Suprapubic skin (tissue), 4 donors: ENCODE measurements at regions not wholly inside any gene's neighbourhood (a gene's known extent, or its start where the extent isn't known, plus 50 kb on each side); places are given as distances from the start of the nearest gene placed in this dataset.
A peak's percentile ranks its signal among the peaks of the same experiment; 100 is the strongest.
"Not testable (repeated sequence)": the region's sequence is repeated elsewhere in the genome, so short reads cannot be mapped to it uniquely, and the experiment has no call there.

Experiments
- DNase-seq, 2 donors: peaks; one replicate each; pipeline ENCODE4 v3.0.0-alpha.2; 2019; ENCODE audit warnings: low spot score in 2 of 2
- H3K27ac ChIP-seq: fragments of 200-600 bp; sonication (generic); one replicate; pipeline ENCODE4 v1.5.1; 2019
- H3K27me3 ChIP-seq: fragments of 200-600 bp; sonication (generic); one replicate; pipeline ENCODE4 v1.5.1; 2019
- H3K36me3 ChIP-seq: fragments of 200-600 bp; sonication (generic); one replicate; pipeline ENCODE4 v1.5.1; 2019
- H3K4me1 ChIP-seq: fragments of 200-600 bp; sonication (generic); one replicate; pipeline ENCODE4 v1.5.1; 2019
- H3K4me3 ChIP-seq: fragments of 200-600 bp; sonication (generic); one replicate; pipeline ENCODE4 v1.5.1; 2019; ENCODE audit warnings: mild to moderate bottlenecking
- H3K9me3 ChIP-seq: fragments of 200-600 bp; sonication (generic); one replicate; pipeline ENCODE4 v1.5.1; 2019
- EP300 ChIP-seq: sonication (generic); formaldehyde crosslinking; IDR thresholded peaks from one replicate; pipeline ENCODE4 v1.6.1; 2017; ENCODE audit warnings: antibody characterized with exemption
- POLR2A ChIP-seq, 2 donors: fragments of 450-650 bp; IDR thresholded peaks; one replicate each; pipeline ENCODE4 v1.6.1; 2017; ENCODE audit warnings: antibody characterized with exemption in 2 of 2, mild to moderate bottlenecking in 2 of 2, moderate library complexity in 2 of 2
- POLR2AphosphoS5 ChIP-seq, 3 donors: sonication (generic); formaldehyde crosslinking; IDR thresholded peaks; one replicate each; pipeline ENCODE4 v1.6.1; 2017; ENCODE audit warnings: antibody characterized with exemption in 3 of 3
- WGBS: methylation state at CpG from one replicate; pipeline ENCODE4 v1.1.5; 2018; 5-methylcytosine and 5-hydroxymethylcytosine counted together
- TF ChIP-seq, protein P1 (sequence below), 2 donors: fragments of 200-600 bp in 1 of 2; fragments of 450-650 bp in 1 of 2; sonication (generic) in 1 of 2; IDR thresholded peaks; one replicate each; pipeline ENCODE4 v1.5.1; 2016 to 2019; ENCODE audit warnings: antibody characterized with exemption in 2 of 2, mild to moderate bottlenecking in 1 of 2, moderate library complexity in 1 of 2

DNA sequence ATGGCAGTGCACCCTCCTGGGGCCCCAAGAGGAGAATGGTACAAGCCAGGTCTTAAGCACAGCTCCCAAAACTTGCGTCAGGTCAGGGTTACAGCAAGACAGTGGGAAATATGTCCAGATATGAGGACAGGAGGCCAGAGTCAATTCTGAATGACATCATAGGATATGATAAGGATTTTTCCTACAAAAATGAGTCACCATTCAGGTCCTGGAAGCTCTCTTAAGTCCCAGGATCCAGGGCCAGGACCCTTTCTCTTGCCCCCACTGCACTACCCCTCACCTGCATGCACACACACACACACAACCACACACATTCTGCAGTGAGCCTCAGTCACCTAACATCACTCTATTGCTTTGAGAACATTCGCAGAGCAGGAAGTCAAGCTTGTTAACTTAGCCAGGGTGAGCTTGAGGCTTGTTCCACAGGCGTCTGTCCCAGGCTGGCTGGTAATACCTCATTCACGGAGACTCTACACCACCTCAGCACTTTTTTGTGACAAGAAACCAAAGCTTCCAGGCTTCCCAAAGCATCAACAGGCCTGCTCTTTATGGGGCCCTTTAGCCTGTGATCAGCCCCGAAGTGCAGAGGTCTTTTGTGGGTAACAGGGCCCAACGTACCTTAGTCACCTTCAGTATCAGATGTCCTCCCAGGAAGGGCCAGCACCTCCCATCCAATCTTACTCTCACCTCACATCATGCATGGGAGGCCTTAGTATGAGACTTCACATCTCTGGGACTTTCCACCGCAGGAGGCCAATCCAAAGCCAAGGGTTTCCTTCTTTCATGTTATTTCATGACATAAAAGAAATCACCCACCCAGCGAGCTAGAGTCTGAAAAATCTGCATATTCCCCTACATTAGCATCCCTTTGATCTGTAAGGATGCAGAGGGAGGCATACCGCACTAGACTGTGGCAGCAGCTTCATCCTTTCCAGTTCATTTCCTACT, 74.0 kb upstream of the LIPC start:
- WGBS = 91% methylated on average over 9 of the region's 9 CpGs

GRCh38 chr15:58360421-58361090, 71.2 kb upstream of the LIPC start:
- Histone ChIP-seq H3K4me1 (peaks cover 28% of the 10 kb centered on the region), H3K27ac (no peak overlapping the region), H3K9me3 (peaks cover 9% of the 10 kb centered on the region), H3K27me3 (no peaks in the 10 kb centered on the region), H3K36me3 (no peaks in the 10 kb centered on the region), H3K4me3 (no peak overlapping the region)
- TF ChIP-seq EP300 = no peak
- TF ChIP-seq, protein P1, sequence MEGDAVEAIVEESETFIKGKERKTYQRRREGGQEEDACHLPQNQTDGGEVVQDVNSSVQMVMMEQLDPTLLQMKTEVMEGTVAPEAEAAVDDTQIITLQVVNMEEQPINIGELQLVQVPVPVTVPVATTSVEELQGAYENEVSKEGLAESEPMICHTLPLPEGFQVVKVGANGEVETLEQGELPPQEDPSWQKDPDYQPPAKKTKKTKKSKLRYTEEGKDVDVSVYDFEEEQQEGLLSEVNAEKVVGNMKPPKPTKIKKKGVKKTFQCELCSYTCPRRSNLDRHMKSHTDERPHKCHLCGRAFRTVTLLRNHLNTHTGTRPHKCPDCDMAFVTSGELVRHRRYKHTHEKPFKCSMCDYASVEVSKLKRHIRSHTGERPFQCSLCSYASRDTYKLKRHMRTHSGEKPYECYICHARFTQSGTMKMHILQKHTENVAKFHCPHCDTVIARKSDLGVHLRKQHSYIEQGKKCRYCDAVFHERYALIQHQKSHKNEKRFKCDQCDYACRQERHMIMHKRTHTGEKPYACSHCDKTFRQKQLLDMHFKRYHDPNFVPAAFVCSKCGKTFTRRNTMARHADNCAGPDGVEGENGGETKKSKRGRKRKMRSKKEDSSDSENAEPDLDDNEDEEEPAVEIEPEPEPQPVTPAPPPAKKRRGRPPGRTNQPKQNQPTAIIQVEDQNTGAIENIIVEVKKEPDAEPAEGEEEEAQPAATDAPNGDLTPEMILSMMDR (IDR thresholded peaks at IDR 0.05) = no peak
- TF ChIP-seq POLR2AphosphoS5 (IDR thresholded peaks at IDR 0.05) = no peak
- TF ChIP-seq POLR2A (IDR thresholded peaks at IDR 0.05) = no peak
- 93% methylated on average over 4 of the region's 4 CpGs for WGBS
- DNase-seq = no peak

More for the DNA sequence above, 74.0 kb upstream of the LIPC start:
- no peak for TF ChIP-seq POLR2AphosphoS5 (IDR thresholded peaks at IDR 0.05)
- TF ChIP-seq EP300 = no peak
- TF ChIP-seq POLR2A (IDR thresholded peaks at IDR 0.05) = no peak
- TF ChIP-seq, protein P1 (IDR thresholded peaks at IDR 0.05) = no peak
- no peaks in the 10 kb centered on the region for H3K36me3 ChIP-seq
- H3K27ac ChIP-seq = no peak overlapping the region
- peaks cover 22% of the 10 kb centered on the region for H3K4me1 ChIP-seq
- no peak for DNase-seq
- H3K9me3 ChIP-seq = no peaks in the 10 kb centered on the region
- no peak overlapping the region for H3K4me3 ChIP-seq
- H3K27me3 ChIP-seq = no peaks in the 10 kb centered on the region

- Histone ChIP-seq H3K4me1 (peaks cover 28% of the 10 kb centered on the region), H3K36me3 (no peaks in the 10 kb centered on the region), H3K27ac (no peak overlapping the region), H3K9me3 (peaks cover 9% of the 10 kb centered on the region), H3K4me3 (no peak overlapping the region), H3K27me3 (no peaks in the 10 kb centered on the region)
- TF ChIP-seq, protein P1 (IDR thresholded peaks at IDR 0.05) = no peak
- no peak for TF ChIP-seq POLR2A (IDR thresholded peaks at IDR 0.05)
- TF ChIP-seq POLR2AphosphoS5 (IDR thresholded peaks at IDR 0.05) = no peak
- TF ChIP-seq EP300 = no peak
- no peak for DNase-seq
- WGBS = 49% methylated on average over 5 of the region's 5 CpGs
These were observed 70.5 kb upstream of the LIPC start for GRCh38 chr15:58361273-58361759.

DNA sequence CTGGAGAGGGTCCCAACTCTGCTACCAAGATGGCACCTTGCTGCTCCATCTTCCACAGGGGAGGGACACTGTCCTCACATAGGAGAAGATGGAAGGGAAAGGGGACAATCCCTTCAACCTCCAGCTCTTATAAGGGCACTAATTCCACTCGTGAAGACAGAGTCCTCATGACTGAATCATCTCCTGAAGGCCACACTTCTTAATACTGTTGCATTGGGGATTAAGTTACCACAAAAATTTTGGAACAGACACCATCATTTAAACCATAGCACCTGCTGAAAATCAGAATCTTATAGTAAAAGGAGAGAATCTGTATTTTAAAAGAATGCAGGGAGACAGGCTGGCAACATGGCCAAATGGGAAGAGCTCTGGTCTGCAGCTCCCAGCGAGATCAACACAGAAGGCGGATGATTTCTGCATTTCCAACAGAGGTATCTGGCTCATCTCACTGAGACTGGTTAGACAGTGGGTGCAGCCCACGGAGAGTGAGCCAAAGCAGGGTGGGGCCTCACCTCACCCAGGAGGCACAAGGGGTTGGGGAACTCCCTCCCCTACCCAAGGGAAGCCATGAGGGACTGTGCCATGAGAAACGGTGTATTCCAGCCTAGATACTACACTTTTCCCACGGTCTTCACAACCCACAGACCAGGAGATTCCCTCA, 69.4 kb upstream of the LIPC start:
- DNase-seq = no peak
- Histone ChIP-seq H3K4me1 (peaks cover 28% of the 10 kb centered on the region), H3K9me3 (peaks cover 9% of the 10 kb centered on the region), H3K36me3 (no peaks in the 10 kb centered on the region), H3K4me3 (no peak overlapping the region), H3K27ac (peak overlapping the region; percentile 16), H3K27me3 (no peaks in the 10 kb centered on the region)
- TF ChIP-seq POLR2AphosphoS5 (IDR thresholded peaks at IDR 0.05) (no peak), EP300 (no peak), POLR2A (IDR thresholded peaks at IDR 0.05) (no peak)
- TF ChIP-seq, protein P1 (IDR thresholded peaks at IDR 0.05) = no peak
- WGBS = 42% methylated on average over 6 of the region's 6 CpGs

DNA sequence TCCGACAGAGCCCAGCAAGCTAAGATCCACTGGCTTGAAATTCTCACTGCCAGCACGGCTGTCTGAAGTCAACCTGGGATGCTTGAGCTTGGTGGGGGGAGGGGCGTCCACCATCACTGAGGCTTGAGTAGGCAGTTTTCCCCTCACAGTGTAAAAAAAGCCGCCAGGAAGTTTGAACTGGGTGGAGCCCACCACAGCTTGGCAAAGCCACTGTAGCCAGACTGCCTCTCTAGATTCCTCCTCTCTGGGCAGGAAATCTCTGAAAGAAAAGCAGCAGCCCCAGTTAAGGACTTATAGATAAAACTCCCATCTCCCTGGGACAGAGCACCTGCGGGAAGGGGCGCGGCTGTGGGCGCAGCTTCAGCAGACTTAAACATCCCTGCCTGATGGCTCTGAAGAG, 68.7 kb upstream of the LIPC start:
- Histone ChIP-seq H3K27ac (peak overlapping the region; percentile 16), H3K4me1 (peaks cover 28% of the 10 kb centered on the region)
- WGBS = 13% methylated on average over 4 of the region's 8 CpGs
- H3K27me3 ChIP-seq, DNase-seq, H3K36me3 ChIP-seq, H3K4me3 ChIP-seq, H3K9me3 ChIP-seq: not testable (repeated sequence)

DNA sequence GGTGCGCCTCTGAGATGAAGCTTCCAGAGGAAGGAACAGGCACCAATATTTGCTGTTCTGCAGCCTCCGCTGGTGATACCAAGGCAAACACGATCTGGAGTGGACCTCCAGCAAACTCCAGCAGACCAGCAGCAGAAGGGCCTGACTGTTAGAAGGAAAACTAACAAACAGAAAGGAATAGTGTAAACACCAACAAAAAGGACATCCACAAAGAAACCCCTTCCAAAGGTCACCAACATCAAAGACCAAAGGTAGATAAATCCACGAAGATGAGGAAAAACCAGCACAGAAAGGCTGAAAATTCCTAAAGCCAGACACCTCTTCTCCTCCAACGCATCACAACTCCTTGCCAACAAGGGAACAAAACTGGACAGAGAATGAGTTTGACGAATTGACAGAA, 68.1 kb upstream of the LIPC start:
- not testable (repeated sequence) for H3K4me3 ChIP-seq, H3K36me3 ChIP-seq, DNase-seq, H3K9me3 ChIP-seq, H3K27ac ChIP-seq, H3K27me3 ChIP-seq
- 92% methylated on average over 6 of the region's 6 CpGs for WGBS
- peaks cover 28% of the 10 kb centered on the region for H3K4me1 ChIP-seq

GRCh38 chr15:58365098-58365497, 66.7 kb upstream of the LIPC start:
- DNase-seq, H3K4me3 ChIP-seq, H3K36me3 ChIP-seq, H3K27me3 ChIP-seq, H3K27ac ChIP-seq, H3K9me3 ChIP-seq: not testable (repeated sequence)
- peaks cover 28% of the 10 kb centered on the region for H3K4me1 ChIP-seq
- 91% methylated on average over 1 of the region's 1 CpG for WGBS
